ENCODE measurements at regions not wholly inside any gene's neighbourhood (a gene's known extent, or its start where the extent isn't known, plus 50 kb on each side); places are given as distances from the start of the nearest gene placed in this dataset.

GRCh38 chr4:30842689-30843088 is 122.5 kb downstream of the PCDH7 start:
- DNase-seq (ENCODE audit: low read depth): no peak
- no peak for TF ChIP-seq CTCF (conservative IDR thresholded peaks at IDR 0.05; ENCODE audit: low read depth, low read length)
- no peak overlapping the region for H3K4me3 ChIP-seq (ENCODE audit: low read length)

- no peak overlapping the region for H3K4me3 ChIP-seq (ENCODE audit: low read length)
- no peak for TF ChIP-seq CTCF (conservative IDR thresholded peaks at IDR 0.05; ENCODE audit: low read depth, low read length)
- no peak for DNase-seq (ENCODE audit: low read depth)
Measured at GRCh38 chr4:30844861-30845582, 124.9 kb downstream of the PCDH7 start.

GRCh38 chr4:30847167-30847566 is 127.0 kb downstream of the PCDH7 start:
- DNase-seq (ENCODE audit: low read depth): no peak
- TF ChIP-seq CTCF (conservative IDR thresholded peaks at IDR 0.05; ENCODE audit: low read depth, low read length): no peak

GRCh38 chr4:30847958-30848357 is 127.8 kb downstream of the PCDH7 start:
- no peak overlapping the region for H3K4me3 ChIP-seq (ENCODE audit: low read length)
- DNase-seq (ENCODE audit: low read depth): no peak
- TF ChIP-seq CTCF (conservative IDR thresholded peaks at IDR 0.05; ENCODE audit: low read depth, low read length): no peak

More at GRCh38 chr4:30847167-30847566, 127.0 kb downstream of the PCDH7 start:
- H3K4me3 ChIP-seq (ENCODE audit: low read length): no peak overlapping the region

- TF ChIP-seq CTCF (conservative IDR thresholded peaks at IDR 0.05; ENCODE audit: low read depth, low read length): no peak
- H3K4me3 ChIP-seq (ENCODE audit: low read length): no peak overlapping the region
- DNase-seq (ENCODE audit: low read depth): no peak
Measured at GRCh38 chr4:30854531-30854930, 134.4 kb downstream of the PCDH7 start.

- no peak overlapping the region for H3K4me3 ChIP-seq (ENCODE audit: low read length)
- TF ChIP-seq CTCF (conservative IDR thresholded peaks at IDR 0.05; ENCODE audit: low read depth, low read length): no peak
- DNase-seq (ENCODE audit: low read depth): no peak
Measured at GRCh38 chr4:30855232-30855631, 135.1 kb downstream of the PCDH7 start.

GRCh38 chr4:30856795-30857564 is 136.8 kb downstream of the PCDH7 start:
- no peak overlapping the region for H3K4me3 ChIP-seq (ENCODE audit: low read length)
- TF ChIP-seq CTCF (conservative IDR thresholded peaks at IDR 0.05; ENCODE audit: low read depth, low read length): no peak
- no peak for DNase-seq (ENCODE audit: low read depth)

Data from retinal pigment epithelial cell (primary cell).